Fibroblast of villous mesenchyme (primary cell): ENCODE measurements at regions not wholly inside any gene's neighbourhood (a gene's known extent, or its start where the extent isn't known, plus 50 kb on each side); places are given as distances from the start of the nearest gene placed in this dataset.

Experiments
- DNase-seq: peaks from one replicate; pipeline ENCODE4 v3.0.0-alpha.2; 2010; ENCODE audit warnings: low read depth
- H3K4me3 ChIP-seq: 2 replicates; pipeline ENCODE4 v1.5.1; 2011; ENCODE audit warnings: low read depth, mild to moderate bottlenecking, low read length
- CTCF ChIP-seq: IDR thresholded peaks from 2 replicates; pipeline ENCODE4 v1.5.1; 2012; ENCODE audit warnings: low read depth, mild to moderate bottlenecking, low read length; ENCODE audit not compliant: insufficient read depth

- H3K4me3 ChIP-seq, result no peak overlapping the region
- no peak for TF ChIP-seq CTCF
- no peak for DNase-seq
These were observed 51.4 kb upstream of the LGSN start for GRCh38 chr6:63371104-63371715.

DNA sequence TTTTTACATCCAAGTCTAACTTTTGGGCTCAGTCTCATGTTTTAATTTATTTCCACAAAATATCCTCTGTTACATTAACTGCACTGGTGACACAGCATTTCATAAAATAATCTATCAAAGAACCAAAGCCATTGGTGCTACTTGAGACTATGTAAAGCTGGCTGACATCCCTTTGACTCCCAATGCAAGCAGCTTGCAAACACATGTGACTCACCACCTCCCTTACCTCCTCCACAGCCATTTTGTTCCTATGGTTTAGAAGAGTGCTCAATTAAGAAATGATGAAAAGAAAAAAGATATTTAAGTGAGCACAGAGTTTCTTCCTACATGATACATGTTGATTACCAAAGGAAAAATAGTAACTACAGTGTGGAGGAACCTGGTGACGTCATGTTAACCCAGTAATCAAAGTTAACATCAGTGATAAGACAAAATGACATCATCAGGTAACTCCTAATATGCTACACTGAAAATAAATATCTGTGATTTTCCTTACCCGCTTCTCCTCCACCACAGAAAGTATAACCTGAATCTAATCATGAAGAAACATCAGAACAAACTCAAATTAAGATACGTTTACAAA is 53.3 kb upstream of the LGSN start:
- no peak for TF ChIP-seq CTCF
- H3K4me3 ChIP-seq, result no peak overlapping the region
- no peak for DNase-seq

GRCh38 chr6:63389191-63389844 is 69.5 kb upstream of the LGSN start:
- DNase-seq, result no peak
- H3K4me3 ChIP-seq, result no peak overlapping the region
- TF ChIP-seq CTCF, result no peak

- no peak overlapping the region for H3K4me3 ChIP-seq
- DNase-seq, result no peak
- TF ChIP-seq CTCF, result no peak
These were observed 71.6 kb upstream of the LGSN start for GRCh38 chr6:63391203-63391970.

DNA sequence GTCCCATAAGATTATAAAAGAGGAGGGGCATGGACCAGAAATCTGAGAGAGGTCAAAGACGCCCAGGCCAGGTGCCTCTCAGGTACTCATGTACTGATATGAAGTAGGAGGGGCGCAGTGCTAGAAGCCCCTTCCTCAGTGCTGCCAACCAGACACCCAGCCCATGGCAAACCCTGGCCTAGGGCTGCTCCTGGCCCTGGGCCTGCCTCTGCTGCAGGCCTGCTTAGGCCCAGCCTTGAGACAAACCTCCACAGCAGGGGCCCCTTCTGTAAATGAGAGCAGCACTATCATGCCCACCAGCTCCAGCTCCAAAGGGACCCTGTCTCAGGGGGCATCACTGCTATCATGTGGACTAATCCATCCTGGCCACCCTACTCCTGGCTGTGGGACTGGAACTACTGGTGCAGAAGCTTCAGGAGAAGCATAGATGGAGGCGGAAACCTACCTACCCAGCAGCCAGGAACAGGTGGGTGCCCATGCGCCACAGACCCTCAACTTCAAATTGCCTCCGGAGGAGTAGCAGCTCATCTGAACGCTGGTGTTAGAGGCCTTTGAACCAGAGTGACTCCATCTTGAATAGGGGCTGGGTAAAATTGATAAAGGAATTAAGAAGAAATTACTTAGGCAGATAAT is 72.4 kb upstream of the LGSN start:
- no peak for DNase-seq
- no peak for TF ChIP-seq CTCF
- no peak overlapping the region for H3K4me3 ChIP-seq

GRCh38 chr6:63394656-63395308 is 75.0 kb upstream of the LGSN start:
- no peak overlapping the region for H3K4me3 ChIP-seq
- DNase-seq, result no peak
- no peak for TF ChIP-seq CTCF
